WTC11 (cell line): ENCODE measurements at regions not wholly inside any gene's neighbourhood (a gene's known extent, or its start where the extent isn't known, plus 50 kb on each side); places are given as distances from the start of the nearest gene placed in this dataset.

ENCODE experiments used
- ATAC-seq: fragments of 200-7000 bp; cut with Tn5 transposase; 2 replicates; pipeline ENCODE4 v1.10.0; 2021; ENCODE audit warnings: mild to moderate bottlenecking, moderate library complexity
- CTCF ChIA-PET: fragments of 300-600 bp; sonication (Branson Sonifier 250); formaldehyde crosslinking; loops from one replicate; lab custom pipeline; 2021; ENCODE audit warnings: antibody characterized with exemption; lab: Charles Lee
- POLR2A ChIA-PET: fragments of 350-600 bp; sonication (Branson Sonifier 250); formaldehyde crosslinking; loops from one replicate; lab custom pipeline; 2021; ENCODE audit warnings: antibody characterized with exemption; lab: Charles Lee
- DNase-seq: peaks from one replicate; pipeline ENCODE4 v3.0.0; 2021; ENCODE audit warnings: low spot score
- H3K27ac Mint-ChIP-seq: 2 replicates; pipeline ENCODE4 v1.8.0; 2021; ENCODE audit warnings: mixed read lengths
- H3K27me3 Mint-ChIP-seq: 2 replicates; pipeline ENCODE4 v1.8.0; 2021; ENCODE audit warnings: low read depth, mild to moderate bottlenecking, moderate library complexity, mixed read lengths
- H3K36me3 Mint-ChIP-seq: 2 replicates; pipeline ENCODE4 v1.8.0; 2021; ENCODE audit warnings: mixed read lengths
- H3K4me1 Mint-ChIP-seq: 2 replicates; pipeline ENCODE4 v1.8.0; 2022; ENCODE audit warnings: mixed read lengths
- H3K4me3 Mint-ChIP-seq: 2 replicates; pipeline ENCODE4 v1.8.0; 2021; ENCODE audit warnings: mild to moderate bottlenecking, moderate library complexity, mixed read lengths
- H3K9me3 Mint-ChIP-seq: 2 replicates; pipeline ENCODE4 v1.8.0; 2021; ENCODE audit warnings: mixed read lengths
- ATF6 ChIP-seq: sonication (generic); formaldehyde crosslinking; IDR thresholded peaks from 2 replicates; pipeline ENCODE4 v1.8.1; 2023; ENCODE audit warnings: mild to moderate bottlenecking, missing genetic modification reagents
- CBFB ChIP-seq: sonication (generic); formaldehyde crosslinking; IDR thresholded peaks from 2 replicates; pipeline ENCODE4 v1.8.1; 2022; ENCODE audit warnings: mild to moderate bottlenecking, low read depth, missing genetic modification reagents
- E2F5 ChIP-seq: sonication (generic); formaldehyde crosslinking; IDR thresholded peaks from 2 replicates; pipeline ENCODE4 v1.8.1; 2022; ENCODE audit warnings: mild to moderate bottlenecking, moderate library complexity, missing genetic modification reagents
- EMX1 ChIP-seq: fragments of 250-450 bp; sonication (Bioruptor Pico); IDR thresholded peaks from 2 replicates; pipeline ENCODE4 v1.8.0; 2021; ENCODE audit warnings: mild to moderate bottlenecking
- ETV6 ChIP-seq: sonication (generic); formaldehyde crosslinking; IDR thresholded peaks from 2 replicates; pipeline ENCODE4 v1.8.1; 2022; ENCODE audit warnings: mild to moderate bottlenecking, missing genetic modification reagents
- HMGA2 ChIP-seq: fragments of 250-450 bp; sonication (Bioruptor Pico); IDR thresholded peaks from 2 replicates; pipeline ENCODE4 v1.4.0; 2021; ENCODE audit warnings: mild to moderate bottlenecking, moderate library complexity
- JAZF1 ChIP-seq: fragments of 250-450 bp; sonication (Bioruptor Pico); IDR thresholded peaks from 2 replicates; pipeline ENCODE4 v1.9.0; 2021; ENCODE audit warnings: moderate library complexity, mild to moderate bottlenecking, inconsistent platforms
- JUN ChIP-seq: sonication (generic); formaldehyde crosslinking; IDR thresholded peaks from 2 replicates; pipeline ENCODE4 v1.8.0; 2023; ENCODE audit warnings: mild to moderate bottlenecking, missing genetic modification reagents
- MLX ChIP-seq: sonication (generic); formaldehyde crosslinking; IDR thresholded peaks from 2 replicates; pipeline ENCODE4 v1.8.1; 2023; ENCODE audit warnings: mild to moderate bottlenecking, missing genetic modification reagents, moderate library complexity
- NR1H2 ChIP-seq: sonication (generic); formaldehyde crosslinking; IDR thresholded peaks from 2 replicates; pipeline ENCODE4 v1.9.0; 2021; ENCODE audit warnings: mild to moderate bottlenecking, moderate library complexity, missing genetic modification reagents
- OVOL2 ChIP-seq: fragments of 250-450 bp; sonication (Bioruptor Pico); IDR thresholded peaks from 2 replicates; pipeline ENCODE4 v1.9.0; 2021; ENCODE audit warnings: mild to moderate bottlenecking, borderline replicate concordance
- PRDM15 ChIP-seq: sonication (generic); formaldehyde crosslinking; IDR thresholded peaks from 2 replicates; pipeline ENCODE4 v1.8.0; 2022; ENCODE audit warnings: missing genetic modification reagents
- SOX15 ChIP-seq: fragments of 250-450 bp; sonication (Bioruptor Pico); IDR thresholded peaks from 2 replicates; pipeline ENCODE4 v1.9.0; 2021; ENCODE audit warnings: mild to moderate bottlenecking
- ZNF138 ChIP-seq: sonication (generic); formaldehyde crosslinking; conservative IDR thresholded peaks from 2 replicates; pipeline ENCODE4 v1.8.1; 2022; ENCODE audit warnings: mild to moderate bottlenecking, moderate library complexity, missing genetic modification reagents
- ZNF317 ChIP-seq: sonication (generic); formaldehyde crosslinking; IDR thresholded peaks from 2 replicates; pipeline ENCODE4 v1.8.1; 2023; ENCODE audit warnings: low read depth, mild to moderate bottlenecking, moderate library complexity, missing genetic modification reagents, borderline replicate concordance
- TF ChIP-seq, protein P1 (sequence below): sonication (generic); formaldehyde crosslinking; IDR thresholded peaks from 2 replicates; pipeline ENCODE4 v1.8.1; 2022; ENCODE audit warnings: low read depth, mild to moderate bottlenecking, moderate library complexity, missing genetic modification reagents, borderline replicate concordance
- TF ChIP-seq, protein P2 (sequence below): fragments of 250-450 bp; sonication (Bioruptor Pico); IDR thresholded peaks from 2 replicates; pipeline ENCODE4 v1.9.0; 2021; ENCODE audit warnings: moderate library complexity, mild to moderate bottlenecking, inconsistent platforms, borderline replicate concordance
- TF ChIP-seq, protein P3 (sequence below): fragments of 250-450 bp; sonication (Bioruptor Pico); IDR thresholded peaks from 2 replicates; pipeline ENCODE4 v1.9.0; 2021; ENCODE audit warnings: mild to moderate bottlenecking
- TF ChIP-seq, protein P4 (sequence below): sonication (generic); formaldehyde crosslinking; IDR thresholded peaks from 2 replicates; pipeline ENCODE4 v1.8.1; 2023; ENCODE audit warnings: mild to moderate bottlenecking, missing genetic modification reagents
- TF ChIP-seq, protein P5 (sequence below): fragments of 200-600 bp; IDR thresholded peaks from 2 replicates; pipeline ENCODE4 v1.8.0; 2022; ENCODE audit warnings: antibody characterized with exemption
- TF ChIP-seq, protein P6 (sequence below): sonication (generic); formaldehyde crosslinking; conservative IDR thresholded peaks from 2 replicates; pipeline ENCODE4 v1.8.1; 2022; ENCODE audit warnings: mild to moderate bottlenecking, missing genetic modification reagents

GRCh38 chr2:18797133-18797845 is 207.9 kb upstream of the NT5C1B start:
- CTCF ChIA-PET = no interaction called here
- DNase-seq (no peak), ATAC-seq (no peak)
- no peaks in the 10 kb centered on the region; the same call in 1 of the 2 replicates for H3K27me3 Mint-ChIP-seq
- no peak overlapping the region for H3K27ac Mint-ChIP-seq
- POLR2A ChIA-PET = no interaction called here
- no peak for TF ChIP-seq ETV6 (CRISPR knock-in tag)
- TF ChIP-seq, protein P1, sequence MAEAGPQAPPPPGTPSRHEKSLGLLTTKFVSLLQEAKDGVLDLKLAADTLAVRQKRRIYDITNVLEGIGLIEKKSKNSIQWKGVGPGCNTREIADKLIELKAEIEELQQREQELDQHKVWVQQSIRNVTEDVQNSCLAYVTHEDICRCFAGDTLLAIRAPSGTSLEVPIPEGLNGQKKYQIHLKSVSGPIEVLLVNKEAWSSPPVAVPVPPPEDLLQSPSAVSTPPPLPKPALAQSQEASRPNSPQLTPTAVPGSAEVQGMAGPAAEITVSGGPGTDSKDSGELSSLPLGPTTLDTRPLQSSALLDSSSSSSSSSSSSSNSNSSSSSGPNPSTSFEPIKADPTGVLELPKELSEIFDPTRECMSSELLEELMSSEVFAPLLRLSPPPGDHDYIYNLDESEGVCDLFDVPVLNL (CRISPR knock-in tag) = no peak
- TF ChIP-seq, protein P2, sequence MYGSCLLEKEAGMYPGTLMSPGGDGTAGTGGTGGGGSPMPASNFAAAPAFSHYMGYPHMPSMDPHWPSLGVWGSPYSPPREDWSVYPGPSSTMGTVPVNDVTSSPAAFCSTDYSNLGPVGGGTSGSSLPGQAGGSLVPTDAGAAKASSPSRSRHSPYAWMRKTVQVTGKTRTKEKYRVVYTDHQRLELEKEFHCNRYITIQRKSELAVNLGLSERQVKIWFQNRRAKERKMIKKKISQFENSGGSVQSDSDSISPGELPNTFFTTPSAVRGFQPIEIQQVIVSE (CRISPR knock-in tag) = no peak
- TF ChIP-seq, protein P3, sequence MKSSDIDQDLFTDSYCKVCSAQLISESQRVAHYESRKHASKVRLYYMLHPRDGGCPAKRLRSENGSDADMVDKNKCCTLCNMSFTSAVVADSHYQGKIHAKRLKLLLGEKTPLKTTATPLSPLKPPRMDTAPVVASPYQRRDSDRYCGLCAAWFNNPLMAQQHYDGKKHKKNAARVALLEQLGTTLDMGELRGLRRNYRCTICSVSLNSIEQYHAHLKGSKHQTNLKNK (CRISPR knock-in tag) = no peak
- TF ChIP-seq, protein P4, sequence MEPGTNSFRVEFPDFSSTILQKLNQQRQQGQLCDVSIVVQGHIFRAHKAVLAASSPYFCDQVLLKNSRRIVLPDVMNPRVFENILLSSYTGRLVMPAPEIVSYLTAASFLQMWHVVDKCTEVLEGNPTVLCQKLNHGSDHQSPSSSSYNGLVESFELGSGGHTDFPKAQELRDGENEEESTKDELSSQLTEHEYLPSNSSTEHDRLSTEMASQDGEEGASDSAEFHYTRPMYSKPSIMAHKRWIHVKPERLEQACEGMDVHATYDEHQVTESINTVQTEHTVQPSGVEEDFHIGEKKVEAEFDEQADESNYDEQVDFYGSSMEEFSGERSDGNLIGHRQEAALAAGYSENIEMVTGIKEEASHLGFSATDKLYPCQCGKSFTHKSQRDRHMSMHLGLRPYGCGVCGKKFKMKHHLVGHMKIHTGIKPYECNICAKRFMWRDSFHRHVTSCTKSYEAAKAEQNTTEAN = no peak
- TF ChIP-seq, protein P5, sequence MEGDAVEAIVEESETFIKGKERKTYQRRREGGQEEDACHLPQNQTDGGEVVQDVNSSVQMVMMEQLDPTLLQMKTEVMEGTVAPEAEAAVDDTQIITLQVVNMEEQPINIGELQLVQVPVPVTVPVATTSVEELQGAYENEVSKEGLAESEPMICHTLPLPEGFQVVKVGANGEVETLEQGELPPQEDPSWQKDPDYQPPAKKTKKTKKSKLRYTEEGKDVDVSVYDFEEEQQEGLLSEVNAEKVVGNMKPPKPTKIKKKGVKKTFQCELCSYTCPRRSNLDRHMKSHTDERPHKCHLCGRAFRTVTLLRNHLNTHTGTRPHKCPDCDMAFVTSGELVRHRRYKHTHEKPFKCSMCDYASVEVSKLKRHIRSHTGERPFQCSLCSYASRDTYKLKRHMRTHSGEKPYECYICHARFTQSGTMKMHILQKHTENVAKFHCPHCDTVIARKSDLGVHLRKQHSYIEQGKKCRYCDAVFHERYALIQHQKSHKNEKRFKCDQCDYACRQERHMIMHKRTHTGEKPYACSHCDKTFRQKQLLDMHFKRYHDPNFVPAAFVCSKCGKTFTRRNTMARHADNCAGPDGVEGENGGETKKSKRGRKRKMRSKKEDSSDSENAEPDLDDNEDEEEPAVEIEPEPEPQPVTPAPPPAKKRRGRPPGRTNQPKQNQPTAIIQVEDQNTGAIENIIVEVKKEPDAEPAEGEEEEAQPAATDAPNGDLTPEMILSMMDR = no peak
- H3K4me1 Mint-ChIP-seq = no peaks in the 10 kb centered on the region
- no peaks in the 10 kb centered on the region for H3K9me3 Mint-ChIP-seq
- H3K4me3 Mint-ChIP-seq = no peak overlapping the region
- H3K36me3 Mint-ChIP-seq = no peaks in the 10 kb centered on the region

DNA sequence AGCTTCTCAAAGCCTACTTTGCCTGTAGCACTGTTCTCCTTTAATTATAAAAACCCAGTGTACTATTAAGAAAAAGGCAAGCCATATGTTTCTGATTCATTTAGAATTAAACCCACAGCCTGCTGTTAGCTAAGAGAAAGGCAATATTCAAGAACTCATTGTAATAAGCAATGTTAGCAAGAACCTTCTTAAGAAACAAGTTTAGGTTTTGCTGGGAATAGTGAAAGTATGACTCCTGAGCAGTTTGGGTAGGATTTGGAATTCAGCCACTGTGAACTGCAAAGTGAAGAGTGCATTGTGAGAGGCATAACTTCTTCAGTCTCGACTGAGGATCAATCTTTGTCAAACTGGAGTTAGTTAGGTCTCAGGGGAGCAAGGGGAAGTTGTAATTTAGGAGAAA is 206.5 kb upstream of the NT5C1B start:
- ChIA-PET POLR2A (no interaction called here), CTCF (no interaction called here)
- Mint-ChIP-seq H3K4me3 (no peak overlapping the region), H3K27ac (no peak overlapping the region), H3K9me3 (no peaks in the 10 kb centered on the region), H3K36me3 (no peaks in the 10 kb centered on the region), H3K4me1 (no peaks in the 10 kb centered on the region), H3K27me3 (no peaks in the 10 kb centered on the region; the same call in 1 of the 2 replicates)
- no peak for DNase-seq
- no peak for ATAC-seq
- TF ChIP-seq ZNF138 (CRISPR knock-in tag) = no peak
- TF ChIP-seq SOX15 = no peak
- no peak for TF ChIP-seq ZNF317 (CRISPR knock-in tag)
- no peak for TF ChIP-seq HMGA2
- no peak for TF ChIP-seq ATF6 (CRISPR knock-in tag)
- no peak for TF ChIP-seq CBFB (CRISPR knock-in tag)
- TF ChIP-seq OVOL2 = no peak
- TF ChIP-seq, protein P6, sequence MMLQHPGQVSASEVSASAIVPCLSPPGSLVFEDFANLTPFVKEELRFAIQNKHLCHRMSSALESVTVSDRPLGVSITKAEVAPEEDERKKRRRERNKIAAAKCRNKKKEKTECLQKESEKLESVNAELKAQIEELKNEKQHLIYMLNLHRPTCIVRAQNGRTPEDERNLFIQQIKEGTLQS (CRISPR knock-in tag) = no peak
- TF ChIP-seq JAZF1 (CRISPR knock-in tag) = no peak
- no peak for TF ChIP-seq NR1H2 (CRISPR knock-in tag)
- no peak for TF ChIP-seq E2F5 (CRISPR knock-in tag)
- no peak for TF ChIP-seq PRDM15 (CRISPR knock-in tag)
- TF ChIP-seq EMX1 = no peak
- TF ChIP-seq MLX (CRISPR knock-in tag) = no peak
- no peak for TF ChIP-seq JUN (CRISPR knock-in tag)
